ENCODE measurements at regions not wholly inside any gene's neighbourhood (a gene's known extent, or its start where the extent isn't known, plus 50 kb on each side); places are given as distances from the start of the nearest gene placed in this dataset.

DNA sequence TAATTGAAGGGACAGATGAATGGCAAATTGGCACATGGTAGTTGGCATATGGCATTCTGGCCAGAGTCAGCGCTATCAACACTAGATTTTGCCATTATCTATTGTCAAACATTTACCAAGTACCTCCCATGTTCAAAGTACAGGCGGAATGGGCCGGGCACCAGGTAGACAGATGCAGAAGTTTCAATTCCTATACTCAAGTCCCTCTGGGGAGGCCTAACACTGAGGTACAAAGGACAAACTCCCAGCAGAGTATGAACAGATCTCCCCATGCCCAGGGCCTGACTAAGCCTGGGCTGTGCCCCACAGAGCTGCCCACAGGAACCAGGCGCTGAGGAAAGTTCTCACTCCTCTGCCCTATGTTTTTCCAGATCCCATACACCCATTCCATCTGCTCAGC lies 257.5 kb upstream of the KLHL29 start:
- no peak overlapping the region for H3K27ac ChIP-seq (ENCODE audit: extremely low read depth, low read depth, low read length)
- POLR2A ChIA-PET, result no interaction called here
- H3K4me1 ChIP-seq (ENCODE audit: control insufficient read depth, insufficient read depth, low read length), result no peaks in the 10 kb centered on the region
- TF ChIP-seq ZNF707 (tag by site-specific recombination; IDR thresholded peaks at IDR 0.05) (no peak), ZNF747 (tag by site-specific recombination; IDR thresholded peaks at IDR 0.05) (no peak), ZNF324 (tag by site-specific recombination; IDR thresholded peaks at IDR 0.05) (no peak), ZNF664 (tag by site-specific recombination; IDR thresholded peaks at IDR 0.05) (no peak), ZNF114 (tag by site-specific recombination; IDR thresholded peaks at IDR 0.05) (no peak), ZNF221 (tag by site-specific recombination; IDR thresholded peaks at IDR 0.05; ENCODE audit: borderline replicate concordance) (no peak)
- H3K36me3 ChIP-seq (ENCODE audit: control insufficient read depth in 2 of 2, insufficient read depth in 1 of 2, low read length in 2 of 2), result no peaks in the 10 kb centered on the region
- H3K4me3 ChIP-seq (ENCODE audit: low read depth, low read length), result no peak overlapping the region
- H3K9me3 ChIP-seq (ENCODE audit: control insufficient read depth, insufficient read depth, low read depth, low read length), result no peaks in the 10 kb centered on the region; the same call in 1 of the 2 replicates
- CTCF ChIA-PET, result no interaction called here

DNA sequence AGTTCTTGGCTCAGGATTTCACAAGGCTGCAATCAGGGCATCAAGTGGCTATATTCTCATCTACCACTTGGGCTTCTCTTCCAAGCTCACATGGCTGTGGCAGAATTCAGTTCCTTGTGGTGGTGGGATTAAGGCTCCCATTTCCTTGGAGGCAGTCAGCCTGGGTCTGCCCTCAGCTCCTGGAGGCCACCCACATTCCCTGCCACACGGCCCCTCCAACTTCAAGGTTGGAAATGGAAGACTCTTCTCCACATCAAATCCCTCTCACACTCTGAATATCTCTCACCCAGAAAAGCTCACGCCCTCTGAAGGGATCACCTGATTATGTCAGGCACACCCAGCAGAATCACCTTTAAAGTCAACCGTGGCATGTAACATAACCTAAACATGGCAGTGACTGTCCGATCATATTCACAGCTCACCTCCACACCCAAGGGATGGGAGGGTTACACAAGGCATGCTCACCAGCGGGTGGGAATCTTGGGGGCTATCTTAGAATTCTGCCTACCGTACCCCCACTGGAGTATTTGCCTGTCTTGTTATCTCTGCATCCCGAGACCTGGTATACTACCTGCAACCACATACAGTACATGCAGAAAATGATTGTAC lies 256.2 kb upstream of the KLHL29 start:
- Histone ChIP-seq H3K9me3 (ENCODE audit: control insufficient read depth, insufficient read depth, low read depth, low read length) (no peaks in the 10 kb centered on the region; the same call in 1 of the 2 replicates), H3K4me3 (ENCODE audit: low read depth, low read length) (no peak overlapping the region), H3K27ac (ENCODE audit: extremely low read depth, low read depth, low read length) (no peak overlapping the region), H3K4me1 (ENCODE audit: control insufficient read depth, insufficient read depth, low read length) (no peaks in the 10 kb centered on the region), H3K36me3 (ENCODE audit: control insufficient read depth in 2 of 2, insufficient read depth in 1 of 2, low read length in 2 of 2) (no peaks in the 10 kb centered on the region)
- TF ChIP-seq ZFP37 (tag by site-specific recombination; IDR thresholded peaks at IDR 0.05), result no peak
- no peak for TF ChIP-seq ZNF626 (tag by site-specific recombination; IDR thresholded peaks at IDR 0.05)
- no peak for TF ChIP-seq ZNF610 (tag by site-specific recombination; IDR thresholded peaks at IDR 0.05; ENCODE audit: borderline replicate concordance)
- TF ChIP-seq, protein P1, sequence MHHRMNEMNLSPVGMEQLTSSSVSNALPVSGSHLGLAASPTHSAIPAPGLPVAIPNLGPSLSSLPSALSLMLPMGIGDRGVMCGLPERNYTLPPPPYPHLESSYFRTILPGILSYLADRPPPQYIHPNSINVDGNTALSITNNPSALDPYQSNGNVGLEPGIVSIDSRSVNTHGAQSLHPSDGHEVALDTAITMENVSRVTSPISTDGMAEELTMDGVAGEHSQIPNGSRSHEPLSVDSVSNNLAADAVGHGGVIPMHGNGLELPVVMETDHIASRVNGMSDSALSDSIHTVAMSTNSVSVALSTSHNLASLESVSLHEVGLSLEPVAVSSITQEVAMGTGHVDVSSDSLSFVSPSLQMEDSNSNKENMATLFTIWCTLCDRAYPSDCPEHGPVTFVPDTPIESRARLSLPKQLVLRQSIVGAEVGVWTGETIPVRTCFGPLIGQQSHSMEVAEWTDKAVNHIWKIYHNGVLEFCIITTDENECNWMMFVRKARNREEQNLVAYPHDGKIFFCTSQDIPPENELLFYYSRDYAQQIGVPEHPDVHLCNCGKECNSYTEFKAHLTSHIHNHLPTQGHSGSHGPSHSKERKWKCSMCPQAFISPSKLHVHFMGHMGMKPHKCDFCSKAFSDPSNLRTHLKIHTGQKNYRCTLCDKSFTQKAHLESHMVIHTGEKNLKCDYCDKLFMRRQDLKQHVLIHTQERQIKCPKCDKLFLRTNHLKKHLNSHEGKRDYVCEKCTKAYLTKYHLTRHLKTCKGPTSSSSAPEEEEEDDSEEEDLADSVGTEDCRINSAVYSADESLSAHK (tag by site-specific recombination; IDR thresholded peaks at IDR 0.05), result no peak
- TF ChIP-seq ZNF660 (tag by site-specific recombination; IDR thresholded peaks at IDR 0.05), result no peak
- TF ChIP-seq, protein P2, sequence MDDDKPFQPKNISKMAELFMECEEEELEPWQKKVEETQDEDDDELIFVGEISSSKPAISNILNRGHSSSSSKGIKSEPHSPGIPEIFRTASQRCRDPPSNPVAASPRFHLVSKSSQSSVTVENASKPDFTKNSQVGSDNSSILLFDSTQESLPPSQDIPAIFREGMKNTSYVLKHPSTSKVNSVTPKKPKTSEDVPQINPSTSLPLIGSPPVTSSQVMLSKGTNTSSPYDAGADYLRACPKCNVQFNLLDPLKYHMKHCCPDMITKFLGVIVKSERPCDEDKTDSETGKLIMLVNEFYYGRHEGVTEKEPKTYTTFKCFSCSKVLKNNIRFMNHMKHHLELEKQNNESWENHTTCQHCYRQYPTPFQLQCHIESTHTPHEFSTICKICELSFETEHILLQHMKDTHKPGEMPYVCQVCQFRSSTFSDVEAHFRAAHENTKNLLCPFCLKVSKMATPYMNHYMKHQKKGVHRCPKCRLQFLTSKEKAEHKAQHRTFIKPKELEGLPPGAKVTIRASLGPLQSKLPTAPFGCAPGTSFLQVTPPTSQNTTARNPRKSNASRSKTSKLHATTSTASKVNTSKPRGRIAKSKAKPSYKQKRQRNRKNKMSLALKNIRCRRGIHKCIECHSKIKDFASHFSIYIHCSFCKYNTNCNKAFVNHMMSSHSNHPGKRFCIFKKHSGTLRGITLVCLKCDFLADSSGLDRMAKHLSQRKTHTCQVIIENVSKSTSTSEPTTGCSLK (tag by site-specific recombination; IDR thresholded peaks at IDR 0.05), result no peak
- no peak for TF ChIP-seq ZFP41 (tag by site-specific recombination; IDR thresholded peaks at IDR 0.05; ENCODE audit: borderline replicate concordance)
- no peak for TF ChIP-seq ZBTB48 (tag by site-specific recombination; IDR thresholded peaks at IDR 0.05)
- no peak for TF ChIP-seq ZNF48 (tag by site-specific recombination; IDR thresholded peaks at IDR 0.05)
- CTCF ChIA-PET, result interaction anchor here (0.7 kb wide), 1 partner anchor 57 kb away, joined by 5 read pairs; no protein-coding TSS in a partner anchor
- POLR2A ChIA-PET, result no interaction called here

DNA sequence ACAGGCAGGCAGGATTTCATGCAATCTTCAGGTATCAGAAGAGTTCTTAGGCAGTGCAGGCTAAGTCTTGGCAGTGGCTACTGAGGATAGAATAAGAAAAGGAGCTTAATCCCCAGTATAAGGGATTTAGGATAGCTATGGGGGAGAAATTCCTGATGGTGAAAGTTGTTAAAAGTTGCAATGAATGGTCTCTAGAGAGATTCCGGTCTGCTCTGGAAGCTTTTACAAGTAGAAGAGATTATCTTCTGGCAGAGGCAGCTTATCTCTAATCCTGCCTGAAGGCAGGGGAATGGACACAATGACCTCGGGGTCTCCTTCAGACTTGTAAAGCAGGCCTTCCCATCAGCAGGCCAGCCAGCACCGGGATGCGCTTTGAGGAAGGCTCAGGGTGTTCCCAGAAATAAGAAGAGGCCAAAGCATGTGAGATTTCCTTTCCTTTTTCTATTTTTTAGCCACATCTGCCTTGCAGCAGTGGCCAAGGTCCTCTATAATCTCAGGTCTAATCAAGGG lies 253.9 kb upstream of the KLHL29 start:
- H3K4me3 ChIP-seq (ENCODE audit: low read depth, low read length), result no peak overlapping the region
- H3K36me3 ChIP-seq (ENCODE audit: control insufficient read depth in 2 of 2, insufficient read depth in 1 of 2, low read length in 2 of 2), result no peaks in the 10 kb centered on the region
- H3K4me1 ChIP-seq (ENCODE audit: control insufficient read depth, insufficient read depth, low read length), result no peaks in the 10 kb centered on the region
- H3K9me3 ChIP-seq (ENCODE audit: control insufficient read depth, insufficient read depth, low read depth, low read length), result no peaks in the 10 kb centered on the region; the same call in 1 of the 2 replicates
- H3K27ac ChIP-seq (ENCODE audit: extremely low read depth, low read depth, low read length), result no peak overlapping the region
- CTCF ChIA-PET, result no interaction called here
- POLR2A ChIA-PET, result no interaction called here
- TF ChIP-seq KLF10 (tag by site-specific recombination; IDR thresholded peaks at IDR 0.05), result no peak
- no peak for TF ChIP-seq ZNF664 (tag by site-specific recombination; IDR thresholded peaks at IDR 0.05)
- no peak for TF ChIP-seq ZNF175 (tag by site-specific recombination; IDR thresholded peaks at IDR 0.05)
- TF ChIP-seq, protein P3, sequence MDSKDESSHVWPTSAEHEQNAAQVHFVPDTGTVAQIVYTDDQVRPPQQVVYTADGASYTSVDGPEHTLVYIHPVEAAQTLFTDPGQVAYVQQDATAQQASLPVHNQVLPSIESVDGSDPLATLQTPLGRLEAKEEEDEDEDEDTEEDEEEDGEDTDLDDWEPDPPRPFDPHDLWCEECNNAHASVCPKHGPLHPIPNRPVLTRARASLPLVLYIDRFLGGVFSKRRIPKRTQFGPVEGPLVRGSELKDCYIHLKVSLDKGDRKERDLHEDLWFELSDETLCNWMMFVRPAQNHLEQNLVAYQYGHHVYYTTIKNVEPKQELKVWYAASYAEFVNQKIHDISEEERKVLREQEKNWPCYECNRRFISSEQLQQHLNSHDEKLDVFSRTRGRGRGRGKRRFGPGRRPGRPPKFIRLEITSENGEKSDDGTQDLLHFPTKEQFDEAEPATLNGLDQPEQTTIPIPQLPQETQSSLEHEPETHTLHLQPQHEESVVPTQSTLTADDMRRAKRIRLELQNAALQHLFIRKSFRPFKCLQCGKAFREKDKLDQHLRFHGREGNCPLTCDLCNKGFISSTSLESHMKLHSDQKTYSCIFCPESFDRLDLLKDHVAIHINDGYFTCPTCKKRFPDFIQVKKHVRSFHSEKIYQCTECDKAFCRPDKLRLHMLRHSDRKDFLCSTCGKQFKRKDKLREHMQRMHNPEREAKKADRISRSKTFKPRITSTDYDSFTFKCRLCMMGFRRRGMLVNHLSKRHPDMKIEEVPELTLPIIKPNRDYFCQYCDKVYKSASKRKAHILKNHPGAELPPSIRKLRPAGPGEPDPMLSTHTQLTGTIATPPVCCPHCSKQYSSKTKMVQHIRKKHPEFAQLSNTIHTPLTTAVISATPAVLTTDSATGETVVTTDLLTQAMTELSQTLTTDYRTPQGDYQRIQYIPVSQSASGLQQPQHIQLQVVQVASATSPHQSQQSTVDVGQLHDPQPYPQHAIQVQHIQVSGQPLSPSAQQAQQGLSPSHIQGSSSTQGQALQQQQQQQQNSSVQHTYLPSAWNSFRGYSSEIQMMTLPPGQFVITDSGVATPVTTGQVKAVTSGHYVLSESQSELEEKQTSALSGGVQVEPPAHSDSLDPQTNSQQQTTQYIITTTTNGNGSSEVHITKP (tag by site-specific recombination; IDR thresholded peaks at IDR 0.05), result no peak
- no peak for TF ChIP-seq TRIM28 (IDR thresholded peaks at IDR 0.05; ENCODE audit: borderline replicate concordance, low read length)
- TF ChIP-seq, protein P4, sequence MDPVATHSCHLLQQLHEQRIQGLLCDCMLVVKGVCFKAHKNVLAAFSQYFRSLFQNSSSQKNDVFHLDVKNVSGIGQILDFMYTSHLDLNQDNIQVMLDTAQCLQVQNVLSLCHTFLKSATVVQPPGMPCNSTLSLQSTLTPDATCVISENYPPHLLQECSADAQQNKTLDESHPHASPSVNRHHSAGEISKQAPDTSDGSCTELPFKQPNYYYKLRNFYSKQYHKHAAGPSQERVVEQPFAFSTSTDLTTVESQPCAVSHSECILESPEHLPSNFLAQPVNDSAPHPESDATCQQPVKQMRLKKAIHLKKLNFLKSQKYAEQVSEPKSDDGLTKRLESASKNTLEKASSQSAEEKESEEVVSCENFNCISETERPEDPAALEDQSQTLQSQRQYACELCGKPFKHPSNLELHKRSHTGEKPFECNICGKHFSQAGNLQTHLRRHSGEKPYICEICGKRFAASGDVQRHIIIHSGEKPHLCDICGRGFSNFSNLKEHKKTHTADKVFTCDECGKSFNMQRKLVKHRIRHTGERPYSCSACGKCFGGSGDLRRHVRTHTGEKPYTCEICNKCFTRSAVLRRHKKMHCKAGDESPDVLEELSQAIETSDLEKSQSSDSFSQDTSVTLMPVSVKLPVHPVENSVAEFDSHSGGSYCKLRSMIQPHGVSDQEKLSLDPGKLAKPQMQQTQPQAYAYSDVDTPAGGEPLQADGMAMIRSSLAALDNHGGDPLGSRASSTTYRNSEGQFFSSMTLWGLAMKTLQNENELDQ (tag by site-specific recombination; IDR thresholded peaks at IDR 0.05; ENCODE audit: low read depth), result no peak
- no peak for TF ChIP-seq ZFP3 (tag by site-specific recombination; IDR thresholded peaks at IDR 0.05; ENCODE audit: low read depth)

All from HEK293 (cell line).